Kidney (tissue), 13 donors: ENCODE measurements at regions not wholly inside any gene's neighbourhood (a gene's known extent, or its start where the extent isn't known, plus 50 kb on each side); places are given as distances from the start of the nearest gene placed in this dataset.
A peak's percentile ranks its signal among the peaks of the same experiment; 100 is the strongest.
"Not testable (repeated sequence)": the region's sequence is repeated elsewhere in the genome, so short reads cannot be mapped to it uniquely, and the experiment has no call there.

ENCODE experiments used
- DNase-seq, 5 donors: peaks; one replicate each; pipeline ENCODE4 v3.0.0-alpha.2; 2013 to 2020
- FAIRE-seq: peaks from 2 replicates; lab custom pipeline; 2012; peaks lifted over from hg19 to GRCh38; lab: Jason Lieb, UNC
- H3K27ac ChIP-seq, 2 donors: one replicate each; pipeline ENCODE4 v1.7.0; 2013; ENCODE audit warnings: low read depth in 2 of 2, low read length in 2 of 2, inconsistent platforms in 1 of 2
- H3K27me3 ChIP-seq: one replicate; pipeline ENCODE4 v1.7.1; 2013; ENCODE audit warnings: low read length, inconsistent platforms; ENCODE audit not compliant: control insufficient read depth, insufficient read depth
- H3K36me3 ChIP-seq, 3 donors: one replicate each; pipeline versions ENCODE4 v1.7.0 to v1.7.1; 2013; ENCODE audit warnings: low read length in 3 of 3, control low read depth in 1 of 3, inconsistent platforms in 1 of 3; ENCODE audit not compliant: insufficient read depth in 3 of 3, control insufficient read depth in 2 of 3
- H3K4me1 ChIP-seq, 3 donors: one replicate each; pipeline versions ENCODE4 v1.7.0 to v1.7.1; 2013; ENCODE audit warnings: low read length in 3 of 3, inconsistent platforms in 1 of 3, low read depth in 1 of 3; ENCODE audit not compliant: control insufficient read depth in 2 of 3, insufficient read depth in 2 of 3
- H3K4me3 ChIP-seq, 3 donors: one replicate each; pipeline versions ENCODE4 v1.7.0 to v1.8.1; 2013; ENCODE audit warnings: low read length in 3 of 3, control low read depth in 1 of 3, inconsistent platforms in 1 of 3
- H3K9ac ChIP-seq, 3 donors: one replicate each; pipeline versions ENCODE4 v1.7.0 to v1.7.1; 2013; ENCODE audit warnings: low read length in 3 of 3, control low read depth in 1 of 3, inconsistent platforms in 1 of 3
- H3K9me3 ChIP-seq, 3 donors: one replicate each; pipeline versions ENCODE4 v1.7.0 to v1.7.1; 2013; ENCODE audit warnings: low read length in 3 of 3, control low read depth in 1 of 3, inconsistent platforms in 1 of 3; ENCODE audit not compliant: control insufficient read depth in 2 of 3, insufficient read depth in 1 of 3
- CTCF ChIP-seq: IDR thresholded peaks from 3 replicates; pipeline ENCODE4 v1.5.1; 2012; ENCODE audit warnings: mild to moderate bottlenecking, moderate library complexity, borderline replicate concordance; ENCODE audit not compliant: insufficient read depth; ENCODE audit errors: extremely low read depth
- intact Hi-C: fragments of 100-400 bp; cut with DNase I; formaldehyde crosslinking; loops from one replicate; pipeline ENCODE4 v1.11.1; 2022
- donor health status: control.
- donor health status: control.
- donor health status: control.
- donor health status: control.
- donor health status: control.
- donor health status: DM: yes; HTN: yes; CAD: no.
- donor health status: Normal renal cell carcinoma (clear cell type).

DNA sequence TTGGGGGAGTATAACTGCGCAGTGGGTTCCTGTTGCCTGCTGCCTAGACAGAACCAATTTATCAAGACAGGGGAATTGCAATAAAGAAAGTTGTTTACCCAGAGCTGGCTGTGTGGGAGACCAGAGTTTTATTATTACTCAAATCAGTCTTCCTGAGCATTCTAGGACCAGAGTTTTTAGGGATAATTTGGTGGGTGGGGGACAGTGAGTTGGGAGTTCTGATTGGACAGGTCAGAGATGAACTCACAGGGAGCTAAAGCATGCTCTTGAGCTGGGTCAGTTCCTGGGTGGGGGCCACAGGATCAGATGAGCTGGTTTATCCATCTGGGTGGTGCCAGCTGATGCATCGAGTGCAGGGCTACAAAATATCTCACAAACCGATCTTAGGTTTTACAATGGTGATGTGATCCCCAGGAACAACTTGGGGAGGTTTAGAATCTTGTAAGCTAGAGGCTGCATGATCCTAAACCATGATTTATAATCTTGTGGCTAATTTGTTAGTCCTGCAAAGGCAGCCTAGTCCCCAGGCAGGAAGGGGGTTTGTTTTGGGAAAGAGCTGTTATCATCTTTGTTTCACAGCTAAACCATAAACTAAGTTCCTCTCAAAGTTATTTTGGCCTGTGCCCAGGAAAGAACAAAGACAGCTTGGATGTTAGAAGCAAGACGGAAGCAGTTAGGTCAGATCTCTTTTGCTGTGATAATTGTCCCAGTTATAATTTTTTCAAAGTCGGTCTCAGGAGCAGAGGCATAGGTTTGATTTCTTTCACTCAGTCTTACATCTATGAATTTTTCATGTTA lies 146.8 kb downstream of the PPIAL4G start:
- FAIRE-seq, H3K27ac ChIP-seq, H3K9me3 ChIP-seq, H3K27me3 ChIP-seq, H3K4me3 ChIP-seq, H3K9ac ChIP-seq, intact Hi-C loops, H3K36me3 ChIP-seq: not testable (repeated sequence)
- DNase-seq = peak in 4 of 5 donors; percentile 49 to 88 (median 70)
- H3K4me1 ChIP-seq = peaks cover 0 to 13% (median 10%) of the 10 kb centered on the region in 3 donors

DNA sequence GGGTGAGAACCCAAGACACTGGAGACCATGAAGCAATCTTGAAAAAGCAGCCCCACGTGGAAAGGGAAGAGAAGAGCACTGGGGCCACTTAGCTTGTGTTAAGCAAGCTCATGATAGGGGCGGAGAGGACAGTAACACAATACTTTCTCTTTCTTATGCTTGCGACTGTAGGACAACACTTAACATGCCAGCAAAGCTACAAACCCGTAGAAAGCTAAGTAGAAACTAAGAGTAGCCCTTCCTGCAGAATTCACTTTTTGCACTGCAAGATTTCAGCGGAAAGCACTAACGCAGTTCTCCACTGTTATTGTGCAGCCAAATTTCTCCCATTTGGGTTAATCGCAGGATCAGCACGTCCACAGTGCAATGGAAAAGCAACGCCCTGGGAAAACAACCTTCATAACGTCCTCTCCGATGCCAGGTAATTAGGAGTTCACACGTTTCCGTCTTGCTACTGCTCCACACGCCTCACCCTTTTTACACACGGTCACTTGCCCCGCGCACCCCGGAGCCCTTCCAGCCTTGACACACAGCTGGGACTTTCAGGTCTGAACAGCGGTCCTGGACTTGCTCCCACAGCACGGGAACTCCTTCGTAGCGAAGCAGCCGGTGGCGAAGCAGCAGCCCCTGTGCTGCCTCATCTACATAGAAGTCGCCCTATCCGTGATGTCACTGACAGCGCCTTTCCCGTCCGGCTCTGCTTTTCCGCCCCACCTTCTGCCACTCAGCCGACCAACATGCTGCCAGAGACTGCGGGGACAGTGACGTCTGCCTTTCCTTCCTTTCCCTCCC lies 148.6 kb downstream of the PPIAL4G start:
- H3K4me3 ChIP-seq = peak overlapping the region; percentile 63 to 92 (median 81)
- TF ChIP-seq CTCF = no peak
- H3K27ac ChIP-seq = no peak overlapping the region
- no peaks in the 10 kb centered on the region for H3K27me3 ChIP-seq
- peaks cover 0 to 13% (median 10%) of the 10 kb centered on the region in 3 donors for H3K4me1 ChIP-seq
- H3K36me3 ChIP-seq = no peaks in the 10 kb centered on the region
- peak overlapping the region; percentile 46 to 87 (median 82) for H3K9ac ChIP-seq
- intact Hi-C loops = no loop called here
- peak; percentile 92 to 95 (median 94) for DNase-seq
- H3K9me3 ChIP-seq = no peaks in the 10 kb centered on the region
- FAIRE-seq = no peak

- Histone ChIP-seq H3K27ac (no peak overlapping the region), H3K9ac (peak overlapping the region; percentile 17 to 87 (median 46))
Measured at GRCh38 chr1:148333875-148334338, 149.2 kb downstream of the PPIAL4G start.

More at GRCh38 chr1:148333875-148334338, 149.2 kb downstream of the PPIAL4G start:
- no peak for FAIRE-seq
- intact Hi-C loops = no loop called here
- H3K27me3 ChIP-seq = no peaks in the 10 kb centered on the region
- no peaks in the 10 kb centered on the region for H3K36me3 ChIP-seq
- peak in 1 of 5 donors; percentile 46 for DNase-seq
- no peaks in the 10 kb centered on the region for H3K9me3 ChIP-seq
- H3K4me3 ChIP-seq = peak overlapping the region; percentile 63 to 92 (median 81)
- H3K4me1 ChIP-seq = peaks cover 0 to 13% (median 10%) of the 10 kb centered on the region in 3 donors
- no peak for TF ChIP-seq CTCF
